Suprapubic skin (tissue), 4 donors: ENCODE measurements at regions not wholly inside any gene's neighbourhood (a gene's known extent, or its start where the extent isn't known, plus 50 kb on each side); places are given as distances from the start of the nearest gene placed in this dataset.

Source experiments
- DNase-seq, 2 donors: peaks; one replicate each; pipeline ENCODE4 v3.0.0-alpha.2; 2019; ENCODE audit warnings: low spot score in 2 of 2
- H3K27ac ChIP-seq: fragments of 200-600 bp; sonication (generic); one replicate; pipeline ENCODE4 v1.5.1; 2019
- H3K27me3 ChIP-seq: fragments of 200-600 bp; sonication (generic); one replicate; pipeline ENCODE4 v1.5.1; 2019
- H3K36me3 ChIP-seq: fragments of 200-600 bp; sonication (generic); one replicate; pipeline ENCODE4 v1.5.1; 2019
- H3K4me1 ChIP-seq: fragments of 200-600 bp; sonication (generic); one replicate; pipeline ENCODE4 v1.5.1; 2019
- H3K4me3 ChIP-seq: fragments of 200-600 bp; sonication (generic); one replicate; pipeline ENCODE4 v1.5.1; 2019; ENCODE audit warnings: mild to moderate bottlenecking
- H3K9me3 ChIP-seq: fragments of 200-600 bp; sonication (generic); one replicate; pipeline ENCODE4 v1.5.1; 2019
- EP300 ChIP-seq: sonication (generic); formaldehyde crosslinking; IDR thresholded peaks from one replicate; pipeline ENCODE4 v1.6.1; 2017; ENCODE audit warnings: antibody characterized with exemption
- POLR2A ChIP-seq, 2 donors: fragments of 450-650 bp; IDR thresholded peaks; one replicate each; pipeline ENCODE4 v1.6.1; 2017; ENCODE audit warnings: antibody characterized with exemption in 2 of 2, mild to moderate bottlenecking in 2 of 2, moderate library complexity in 2 of 2
- POLR2AphosphoS5 ChIP-seq, 3 donors: sonication (generic); formaldehyde crosslinking; IDR thresholded peaks; one replicate each; pipeline ENCODE4 v1.6.1; 2017; ENCODE audit warnings: antibody characterized with exemption in 3 of 3
- WGBS: methylation state at CpG from one replicate; pipeline ENCODE4 v1.1.5; 2018; 5-methylcytosine and 5-hydroxymethylcytosine counted together
- TF ChIP-seq, protein P1 (sequence below), 2 donors: fragments of 200-600 bp in 1 of 2; fragments of 450-650 bp in 1 of 2; sonication (generic) in 1 of 2; IDR thresholded peaks; one replicate each; pipeline ENCODE4 v1.5.1; 2016 to 2019; ENCODE audit warnings: antibody characterized with exemption in 2 of 2, mild to moderate bottlenecking in 1 of 2, moderate library complexity in 1 of 2

DNA sequence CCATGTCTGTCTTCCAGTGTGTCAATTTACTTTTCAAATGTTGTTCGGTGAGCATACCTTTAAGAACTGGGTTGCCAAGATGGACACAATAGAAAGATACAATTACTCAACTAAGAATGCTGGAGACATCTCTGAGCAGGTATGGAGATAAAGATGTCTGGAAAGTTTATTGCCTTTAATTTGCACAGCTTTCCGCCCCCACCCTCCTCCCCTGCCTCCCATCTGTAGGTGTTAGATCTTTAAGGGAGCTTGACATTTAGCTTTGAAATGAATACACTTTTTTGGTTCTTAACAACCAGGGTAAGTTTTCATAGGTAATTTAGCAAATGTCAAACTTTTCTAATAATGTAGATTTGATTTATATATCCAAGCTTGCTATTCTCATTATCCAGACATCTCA lies 104.4 kb downstream of the BTBD3 start:
- DNase-seq: no peak
- TF ChIP-seq POLR2AphosphoS5 (IDR thresholded peaks at IDR 0.05) (no peak), EP300 (no peak), POLR2A (IDR thresholded peaks at IDR 0.05) (no peak)
- TF ChIP-seq, protein P1, sequence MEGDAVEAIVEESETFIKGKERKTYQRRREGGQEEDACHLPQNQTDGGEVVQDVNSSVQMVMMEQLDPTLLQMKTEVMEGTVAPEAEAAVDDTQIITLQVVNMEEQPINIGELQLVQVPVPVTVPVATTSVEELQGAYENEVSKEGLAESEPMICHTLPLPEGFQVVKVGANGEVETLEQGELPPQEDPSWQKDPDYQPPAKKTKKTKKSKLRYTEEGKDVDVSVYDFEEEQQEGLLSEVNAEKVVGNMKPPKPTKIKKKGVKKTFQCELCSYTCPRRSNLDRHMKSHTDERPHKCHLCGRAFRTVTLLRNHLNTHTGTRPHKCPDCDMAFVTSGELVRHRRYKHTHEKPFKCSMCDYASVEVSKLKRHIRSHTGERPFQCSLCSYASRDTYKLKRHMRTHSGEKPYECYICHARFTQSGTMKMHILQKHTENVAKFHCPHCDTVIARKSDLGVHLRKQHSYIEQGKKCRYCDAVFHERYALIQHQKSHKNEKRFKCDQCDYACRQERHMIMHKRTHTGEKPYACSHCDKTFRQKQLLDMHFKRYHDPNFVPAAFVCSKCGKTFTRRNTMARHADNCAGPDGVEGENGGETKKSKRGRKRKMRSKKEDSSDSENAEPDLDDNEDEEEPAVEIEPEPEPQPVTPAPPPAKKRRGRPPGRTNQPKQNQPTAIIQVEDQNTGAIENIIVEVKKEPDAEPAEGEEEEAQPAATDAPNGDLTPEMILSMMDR (IDR thresholded peaks at IDR 0.05): no peak
- no peaks in the 10 kb centered on the region for H3K36me3 ChIP-seq
- no peak overlapping the region for H3K4me3 ChIP-seq
- H3K9me3 ChIP-seq: no peaks in the 10 kb centered on the region
- no peaks in the 10 kb centered on the region for H3K4me1 ChIP-seq
- 78% methylated on average over 2 of the region's 2 CpGs for WGBS
- H3K27ac ChIP-seq: no peak overlapping the region
- H3K27me3 ChIP-seq: no peaks in the 10 kb centered on the region

DNA sequence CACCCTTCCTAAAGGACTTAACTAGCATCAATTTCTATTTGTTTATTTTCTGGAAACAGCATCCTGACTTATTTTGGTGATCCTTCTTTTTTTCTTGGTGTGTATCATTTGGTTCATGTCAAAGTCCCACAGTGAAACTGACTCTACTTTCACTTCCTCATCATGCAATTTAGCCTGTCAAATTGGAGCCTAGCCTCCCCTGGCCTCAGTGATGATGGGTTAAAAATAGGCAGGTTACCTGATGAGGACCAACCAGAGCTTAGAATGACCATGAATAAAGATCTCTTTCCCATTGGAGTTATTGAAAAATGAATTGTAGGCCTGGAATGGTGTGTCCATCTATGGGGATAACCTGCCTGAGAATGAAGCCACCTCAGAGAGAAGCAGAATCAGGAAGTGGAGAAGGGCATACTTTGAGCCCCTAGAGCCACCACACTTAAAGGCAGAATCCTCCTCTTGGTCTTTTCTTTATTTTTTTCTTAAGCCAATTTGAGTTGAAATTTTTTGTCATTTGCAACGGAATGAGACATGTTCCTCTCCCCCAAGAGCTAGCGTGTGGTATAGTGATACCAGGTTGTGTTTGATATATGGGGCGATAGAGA lies 105.6 kb downstream of the BTBD3 start:
- WGBS: 80% methylated on average over 3 of the region's 3 CpGs

DNA sequence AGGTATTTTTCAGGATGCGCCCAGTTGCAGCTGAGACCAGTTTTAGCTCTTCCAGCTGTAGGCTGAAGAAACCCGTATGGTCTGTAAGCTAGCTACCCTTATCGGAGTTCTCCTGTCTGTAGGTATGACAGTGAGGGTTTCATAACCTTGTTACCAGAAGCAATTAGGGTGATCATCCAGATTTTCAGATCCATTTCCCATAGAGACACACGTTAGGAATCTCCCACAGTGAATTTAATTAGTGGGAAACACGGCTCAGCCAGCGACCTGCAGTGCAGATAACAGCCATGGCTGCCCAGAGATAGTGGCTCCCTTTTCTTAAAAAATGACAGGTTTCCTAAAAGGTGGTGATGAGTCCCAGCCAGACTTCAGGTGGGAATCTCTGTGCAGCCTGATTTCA lies 111.1 kb downstream of the BTBD3 start:
- no peak for DNase-seq
- no peaks in the 10 kb centered on the region for H3K9me3 ChIP-seq
- TF ChIP-seq POLR2AphosphoS5 (IDR thresholded peaks at IDR 0.05) (no peak), POLR2A (IDR thresholded peaks at IDR 0.05) (no peak), EP300 (no peak)
- TF ChIP-seq, protein P1 (IDR thresholded peaks at IDR 0.05): no peak
- H3K27ac ChIP-seq: no peak overlapping the region
- H3K27me3 ChIP-seq: no peaks in the 10 kb centered on the region
- H3K36me3 ChIP-seq: no peaks in the 10 kb centered on the region
- no peak overlapping the region for H3K4me3 ChIP-seq
- H3K4me1 ChIP-seq: no peaks in the 10 kb centered on the region
- WGBS: 93% methylated on average over 6 of the region's 6 CpGs

More for the DNA sequence above, 105.6 kb downstream of the BTBD3 start:
- no peak for TF ChIP-seq POLR2A (IDR thresholded peaks at IDR 0.05)
- TF ChIP-seq, protein P1 (IDR thresholded peaks at IDR 0.05): no peak
- DNase-seq: no peak
- H3K4me3 ChIP-seq: no peak overlapping the region
- H3K4me1 ChIP-seq: no peaks in the 10 kb centered on the region
- H3K27me3 ChIP-seq: no peaks in the 10 kb centered on the region
- H3K9me3 ChIP-seq: no peaks in the 10 kb centered on the region
- H3K36me3 ChIP-seq: no peaks in the 10 kb centered on the region
- H3K27ac ChIP-seq: no peak overlapping the region

DNA sequence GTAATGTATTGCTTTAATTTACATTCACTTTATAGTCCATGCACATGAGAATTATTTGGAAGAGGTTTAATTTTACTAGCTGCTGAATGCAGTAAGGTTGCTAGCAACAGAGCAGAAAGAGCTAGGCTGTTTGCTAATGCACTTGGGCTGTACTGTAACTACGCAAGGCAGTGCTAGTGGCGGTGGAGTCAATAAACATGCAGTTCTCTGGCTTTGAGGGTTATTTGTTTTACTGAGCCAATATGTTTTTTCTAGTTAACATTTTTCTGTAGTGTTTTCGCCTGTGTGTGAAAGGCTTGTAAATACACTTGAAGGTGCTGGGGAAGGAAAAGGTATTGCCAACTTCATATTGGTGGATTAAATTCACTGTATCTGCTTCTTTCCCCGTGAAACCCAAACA lies 112.8 kb downstream of the BTBD3 start:
- no peak for DNase-seq
- Histone ChIP-seq H3K36me3 (no peaks in the 10 kb centered on the region), H3K27me3 (no peaks in the 10 kb centered on the region), H3K9me3 (no peaks in the 10 kb centered on the region), H3K27ac (no peak overlapping the region), H3K4me3 (no peak overlapping the region), H3K4me1 (no peaks in the 10 kb centered on the region)
- WGBS: 94% methylated on average over 4 of the region's 4 CpGs
- TF ChIP-seq EP300: no peak

DNA sequence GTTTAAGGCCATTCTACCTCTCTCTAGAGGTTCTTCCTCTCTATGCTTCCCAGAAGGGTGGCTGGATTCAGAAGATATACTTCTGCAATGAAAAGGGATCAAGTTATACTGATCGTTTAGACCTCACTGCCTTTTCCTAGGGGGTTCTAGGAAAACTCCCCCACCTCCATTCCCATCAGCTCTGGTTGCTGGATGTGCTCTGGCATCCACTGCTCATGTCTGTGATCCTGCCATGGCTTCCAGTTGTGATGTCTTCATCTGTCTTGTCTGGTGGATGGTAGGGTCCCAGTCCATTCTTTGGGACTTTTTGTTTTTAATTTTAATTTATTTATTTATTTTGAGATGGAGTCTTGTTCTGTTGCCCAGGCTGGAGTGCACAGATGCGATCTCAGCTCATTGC lies 118.4 kb downstream of the BTBD3 start:
- H3K4me3 ChIP-seq: no peak overlapping the region
- no peaks in the 10 kb centered on the region for H3K27me3 ChIP-seq
- 94% methylated on average over 2 of the region's 2 CpGs for WGBS
- no peak for DNase-seq
- H3K36me3 ChIP-seq: no peaks in the 10 kb centered on the region
- no peaks in the 10 kb centered on the region for H3K4me1 ChIP-seq
- H3K9me3 ChIP-seq: no peaks in the 10 kb centered on the region
- no peak for TF ChIP-seq POLR2A (IDR thresholded peaks at IDR 0.05)
- TF ChIP-seq POLR2AphosphoS5 (IDR thresholded peaks at IDR 0.05): no peak
- TF ChIP-seq, protein P1 (IDR thresholded peaks at IDR 0.05): no peak
- no peak for TF ChIP-seq EP300
- H3K27ac ChIP-seq: no peak overlapping the region

DNA sequence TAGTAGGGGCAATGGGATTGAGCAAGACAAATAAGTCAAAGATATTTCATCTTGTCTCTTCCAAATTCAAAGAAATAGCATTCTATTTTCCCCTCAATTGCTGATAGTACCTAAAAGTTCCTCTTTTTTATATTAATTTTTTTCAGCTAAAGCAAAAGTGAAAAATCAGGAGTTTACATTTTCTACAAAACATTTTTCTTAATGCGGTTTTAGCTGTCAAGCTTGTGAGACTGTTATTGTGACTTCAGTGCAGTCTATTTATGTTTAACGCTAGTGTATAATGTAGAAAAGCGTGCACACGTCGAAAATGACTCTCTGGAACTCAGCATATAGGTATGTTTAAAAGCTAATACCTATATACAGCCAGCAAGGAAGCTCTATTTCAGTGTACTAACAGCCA lies 119.8 kb downstream of the BTBD3 start:
- Histone ChIP-seq H3K9me3 (no peaks in the 10 kb centered on the region), H3K4me1 (no peaks in the 10 kb centered on the region), H3K27me3 (no peaks in the 10 kb centered on the region), H3K36me3 (no peaks in the 10 kb centered on the region), H3K27ac (no peak overlapping the region), H3K4me3 (no peak overlapping the region)
- 73% methylated on average over 5 of the region's 5 CpGs for WGBS
- DNase-seq: no peak
- no peak for TF ChIP-seq POLR2AphosphoS5 (IDR thresholded peaks at IDR 0.05)
- TF ChIP-seq POLR2A (IDR thresholded peaks at IDR 0.05): no peak
- TF ChIP-seq, protein P1 (IDR thresholded peaks at IDR 0.05): no peak
- no peak for TF ChIP-seq EP300
